Jurkat, Clone E6-1 (cell line): ENCODE measurements at regions not wholly inside any gene's neighbourhood (a gene's known extent, or its start where the extent isn't known, plus 50 kb on each side); places are given as distances from the start of the nearest gene placed in this dataset.

Experiments used
- DNase-seq: peaks from one replicate; pipeline ENCODE4 v3.0.0-alpha.2; 2011; ENCODE audit warnings: low read depth, low spot score
- H3K4me3 ChIP-seq: 2 replicates; pipeline ENCODE4 v1.5.1; 2011; ENCODE audit warnings: mild to moderate bottlenecking, low read length, control low read depth, moderate library complexity

DNA sequence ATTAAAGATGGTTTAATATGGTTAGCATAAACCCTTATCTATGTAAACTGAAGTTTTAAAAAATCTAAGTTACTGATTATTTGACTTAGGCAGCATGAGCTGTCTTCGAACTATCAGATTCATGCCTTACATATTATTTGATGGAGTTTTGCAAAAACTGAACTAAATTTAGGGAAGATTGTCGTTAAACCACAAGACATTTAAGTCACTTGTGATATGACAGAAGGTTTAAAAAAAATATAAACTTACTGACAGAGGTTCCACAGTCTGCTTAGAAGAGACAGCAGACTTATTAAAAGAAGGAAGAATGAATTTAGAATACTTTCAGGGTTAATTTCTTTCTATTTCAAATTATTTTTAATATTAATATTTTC is 110.9 kb upstream of the FRY start:
- H3K4me3 ChIP-seq: no peak overlapping the region
- no peak for DNase-seq

DNA sequence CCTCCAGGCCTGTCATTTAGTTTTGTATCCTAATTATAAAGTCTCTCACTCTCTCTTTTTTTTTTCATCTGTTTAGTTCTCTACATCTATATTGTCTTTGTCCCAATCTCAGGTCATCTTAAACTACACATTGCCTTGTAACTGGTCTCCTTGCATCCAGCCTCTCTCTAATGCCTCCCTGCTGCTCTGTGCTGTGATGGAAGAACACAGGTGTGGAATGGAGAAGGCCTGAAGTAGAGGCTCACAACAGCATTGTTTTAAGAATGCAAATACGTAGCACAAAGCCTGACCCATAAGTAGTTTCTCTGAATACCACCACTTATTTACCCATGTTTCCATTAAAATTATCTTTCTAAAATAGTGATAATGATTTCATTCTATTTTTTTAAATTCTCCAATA is 108.8 kb upstream of the FRY start:
- no peak for DNase-seq
- no peak overlapping the region for H3K4me3 ChIP-seq

DNA sequence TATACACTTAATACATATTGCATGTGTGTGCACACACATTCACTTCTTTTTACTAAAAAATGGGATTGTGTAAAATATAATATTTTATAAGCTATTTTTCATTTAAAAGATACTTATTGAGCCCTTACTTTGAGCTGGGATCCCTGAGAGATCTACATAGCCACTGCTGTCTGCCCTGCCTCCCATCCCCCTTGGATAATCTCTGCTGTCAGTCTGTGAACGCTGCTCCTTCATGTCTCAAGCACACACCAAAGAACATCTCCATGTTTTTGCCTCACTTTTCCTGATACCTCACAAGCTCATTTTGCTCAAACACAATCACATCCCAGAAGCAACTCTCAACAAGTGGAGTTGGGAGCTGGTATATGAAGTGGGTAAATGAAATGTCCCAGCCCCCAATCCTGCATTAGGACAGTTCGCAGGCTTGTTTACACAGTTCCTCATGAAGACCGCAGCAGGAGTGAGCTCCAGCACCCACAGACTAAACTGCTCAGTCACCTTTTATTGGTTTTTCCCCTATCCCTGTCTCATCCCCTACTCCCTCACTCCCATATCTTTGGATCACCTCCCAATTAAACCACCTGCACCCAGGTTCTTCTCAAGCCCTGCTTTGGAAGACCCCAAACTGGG is 108.3 kb upstream of the FRY start:
- no peak overlapping the region for H3K4me3 ChIP-seq
- DNase-seq: no peak

DNA sequence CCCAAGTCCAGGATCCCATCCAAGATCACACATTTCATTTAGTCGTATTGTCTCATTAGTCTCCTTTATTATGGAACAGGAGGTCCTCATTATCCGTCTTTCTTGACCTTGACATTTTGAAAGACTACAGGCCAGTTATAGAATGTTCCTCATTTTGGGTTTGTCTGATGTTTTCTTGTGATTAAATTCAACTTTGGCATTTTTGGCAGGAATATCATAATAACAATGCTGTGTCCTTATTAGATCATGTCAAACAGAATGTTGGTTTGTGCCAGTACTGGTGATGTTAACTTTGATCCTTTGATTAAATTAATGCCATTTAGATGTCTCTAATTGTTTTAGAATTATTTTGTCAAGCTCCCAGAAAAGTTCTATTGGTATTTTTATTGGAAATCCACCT is 106.5 kb upstream of the FRY start:
- DNase-seq: no peak
- H3K4me3 ChIP-seq: no peak overlapping the region

DNA sequence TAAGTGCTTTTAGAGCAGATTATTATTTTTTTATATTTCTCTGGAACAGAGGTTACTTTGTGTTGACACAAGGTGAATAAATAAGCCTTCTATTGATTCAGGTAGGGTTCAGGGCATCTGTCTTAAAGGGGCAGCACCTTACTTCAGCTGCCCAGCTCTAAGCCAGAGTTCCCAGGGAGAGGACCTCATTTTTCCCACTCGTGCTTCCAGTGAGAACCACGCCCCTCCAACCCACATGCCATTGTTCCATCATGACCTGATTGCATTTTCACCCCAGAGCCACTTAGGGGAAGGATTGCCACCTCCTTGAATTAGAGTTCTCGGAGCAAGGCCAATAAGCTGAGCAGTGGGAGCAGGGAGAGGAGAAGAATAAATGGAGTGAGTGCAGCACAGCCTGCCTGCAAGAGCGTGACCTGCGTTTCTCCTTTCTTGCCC is 104.3 kb upstream of the FRY start:
- no peak overlapping the region for H3K4me3 ChIP-seq
- DNase-seq: no peak

DNA sequence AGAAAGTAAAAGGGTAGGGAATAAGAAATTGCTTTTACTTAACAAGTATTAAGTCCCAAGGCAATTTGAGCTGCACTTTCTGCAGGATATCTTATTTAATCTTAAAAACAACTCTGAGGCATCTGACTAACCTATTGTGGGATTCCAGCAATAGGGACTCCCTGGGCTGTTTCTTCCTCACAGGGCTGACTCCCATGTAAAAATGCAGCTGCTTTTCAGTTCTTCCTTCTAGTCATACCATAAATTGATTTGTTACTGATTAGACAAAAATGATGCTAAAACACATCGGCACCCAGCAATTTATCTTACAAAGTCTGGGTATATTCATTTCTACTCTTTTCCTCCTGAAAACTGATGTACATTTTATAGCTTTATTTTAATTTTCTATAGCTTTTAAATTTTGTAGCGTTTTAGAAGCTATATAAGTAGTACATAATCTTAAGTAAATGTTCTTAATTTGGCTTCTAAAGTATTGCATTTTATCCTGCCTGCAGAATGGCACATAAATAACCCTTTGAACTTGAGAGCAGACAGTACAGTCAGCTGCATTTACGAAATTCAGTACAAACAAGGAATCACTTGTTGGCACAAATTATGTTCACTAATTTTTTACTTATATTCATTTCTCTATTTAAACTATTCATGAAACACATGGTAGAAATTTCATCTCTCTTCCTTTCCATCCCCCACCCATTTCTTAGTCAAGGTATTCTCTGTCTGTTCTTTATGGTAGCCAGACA is 102.4 kb upstream of the FRY start:
- DNase-seq: no peak
- no peak overlapping the region for H3K4me3 ChIP-seq

DNA sequence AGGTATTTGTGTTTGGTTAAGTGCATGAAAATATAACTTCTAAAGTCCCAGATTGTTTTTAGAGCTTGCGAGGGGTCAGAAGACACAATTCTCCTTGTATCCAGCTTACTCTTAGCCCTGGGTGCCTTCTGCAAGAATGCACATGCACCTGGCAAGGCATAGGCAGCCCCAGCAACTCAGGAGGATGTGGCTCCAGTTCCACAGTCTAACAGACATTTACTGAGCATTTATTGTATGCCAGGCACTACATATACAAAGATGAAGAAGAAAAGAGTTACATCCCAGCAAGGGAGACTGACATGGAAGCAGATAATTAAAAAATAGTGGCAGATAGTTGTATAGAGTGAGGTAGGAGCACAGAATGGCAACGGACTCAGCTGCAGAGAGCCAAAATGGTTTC is 101.1 kb upstream of the FRY start:
- no peak overlapping the region for H3K4me3 ChIP-seq
- peak; percentile 22 for DNase-seq

DNA sequence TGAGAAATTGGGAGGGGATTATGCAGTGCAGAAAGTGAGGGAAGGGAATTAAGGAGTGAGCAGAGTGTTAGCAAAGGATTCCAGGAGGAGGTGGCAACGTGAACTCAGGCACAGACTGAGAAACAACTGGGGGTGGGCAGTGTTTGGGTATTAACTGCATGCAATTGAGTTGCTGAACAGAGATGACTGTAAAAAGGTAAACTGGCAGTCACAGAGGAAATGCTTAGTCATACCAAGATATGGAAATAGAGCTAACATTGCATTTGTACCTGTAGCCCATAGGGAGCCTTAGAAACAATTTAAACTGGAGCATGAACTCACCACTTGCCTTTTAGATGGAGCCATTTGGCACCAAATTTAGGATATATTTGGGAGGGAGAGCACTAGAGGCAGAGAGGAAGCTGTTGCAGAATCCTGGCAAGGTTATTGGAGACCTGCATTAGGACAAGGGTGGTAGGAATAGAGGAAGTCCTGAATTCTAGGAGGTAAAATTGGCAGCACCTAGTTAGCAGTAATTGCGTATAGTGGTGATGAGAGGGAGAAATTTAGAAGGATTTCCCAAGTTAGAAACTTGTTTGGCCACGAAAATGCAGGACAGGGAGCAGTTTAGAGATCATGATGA is 100.6 kb upstream of the FRY start:
- DNase-seq: no peak

DNA sequence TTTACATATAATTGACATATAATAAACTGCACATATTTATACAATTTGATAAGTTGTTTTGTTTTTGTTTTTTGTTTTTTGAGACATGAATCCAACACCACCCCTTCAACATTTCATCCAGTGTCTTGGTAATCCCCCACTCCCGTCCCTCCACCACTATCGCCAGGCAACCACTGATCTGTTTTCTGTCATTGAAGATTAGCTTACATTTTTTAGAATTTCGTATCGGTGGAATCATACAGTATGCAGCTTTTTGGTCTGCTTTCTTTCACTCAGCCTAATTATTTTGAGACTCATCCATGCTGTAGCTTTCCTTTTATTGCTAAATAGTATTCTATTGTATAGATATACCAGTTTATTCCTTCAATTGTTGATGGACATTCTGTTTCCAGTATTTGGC is 94.1 kb upstream of the FRY start:
- no peak for DNase-seq
- H3K4me3 ChIP-seq: no peak overlapping the region

More for the DNA sequence above, 100.6 kb upstream of the FRY start:
- no peak overlapping the region for H3K4me3 ChIP-seq

DNA sequence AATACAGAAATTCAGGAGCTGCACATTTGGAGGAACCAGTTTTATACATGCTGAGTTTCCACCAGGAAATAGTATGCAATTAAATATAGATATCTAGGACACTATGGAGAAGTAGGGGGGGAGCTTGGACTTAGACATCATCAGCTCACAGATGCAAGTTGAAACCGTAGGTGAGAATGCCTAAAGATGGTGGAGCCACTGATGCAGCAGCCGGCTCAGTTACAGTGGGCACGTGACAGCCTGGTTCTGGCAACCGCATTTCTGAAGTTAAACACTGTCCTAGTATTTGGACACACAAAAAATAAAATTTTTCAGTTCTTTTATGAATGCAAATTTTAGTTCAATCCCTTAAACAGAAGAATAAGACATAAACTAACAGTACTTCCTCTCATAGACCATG is 91.5 kb upstream of the FRY start:
- H3K4me3 ChIP-seq: no peak overlapping the region
- no peak for DNase-seq

DNA sequence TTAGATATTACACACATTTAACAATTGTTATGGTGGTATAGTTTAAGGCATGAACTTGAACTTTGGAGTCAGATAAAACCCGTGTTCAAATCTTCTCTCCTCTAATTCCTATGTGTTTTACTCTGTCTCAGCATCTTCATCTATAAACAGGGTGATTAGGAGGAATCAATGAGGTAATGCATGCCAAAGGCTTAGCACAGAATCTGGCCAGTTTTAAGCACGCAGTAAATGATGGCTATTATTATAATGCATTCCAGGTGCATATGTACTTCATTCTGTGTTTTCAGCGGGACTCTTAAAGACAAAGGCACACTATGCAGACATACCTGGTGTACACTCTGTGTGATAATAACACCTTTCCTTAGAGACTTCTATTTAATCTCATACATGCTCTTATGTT is 88.0 kb upstream of the FRY start:
- H3K4me3 ChIP-seq: no peak overlapping the region
- DNase-seq: no peak

DNA sequence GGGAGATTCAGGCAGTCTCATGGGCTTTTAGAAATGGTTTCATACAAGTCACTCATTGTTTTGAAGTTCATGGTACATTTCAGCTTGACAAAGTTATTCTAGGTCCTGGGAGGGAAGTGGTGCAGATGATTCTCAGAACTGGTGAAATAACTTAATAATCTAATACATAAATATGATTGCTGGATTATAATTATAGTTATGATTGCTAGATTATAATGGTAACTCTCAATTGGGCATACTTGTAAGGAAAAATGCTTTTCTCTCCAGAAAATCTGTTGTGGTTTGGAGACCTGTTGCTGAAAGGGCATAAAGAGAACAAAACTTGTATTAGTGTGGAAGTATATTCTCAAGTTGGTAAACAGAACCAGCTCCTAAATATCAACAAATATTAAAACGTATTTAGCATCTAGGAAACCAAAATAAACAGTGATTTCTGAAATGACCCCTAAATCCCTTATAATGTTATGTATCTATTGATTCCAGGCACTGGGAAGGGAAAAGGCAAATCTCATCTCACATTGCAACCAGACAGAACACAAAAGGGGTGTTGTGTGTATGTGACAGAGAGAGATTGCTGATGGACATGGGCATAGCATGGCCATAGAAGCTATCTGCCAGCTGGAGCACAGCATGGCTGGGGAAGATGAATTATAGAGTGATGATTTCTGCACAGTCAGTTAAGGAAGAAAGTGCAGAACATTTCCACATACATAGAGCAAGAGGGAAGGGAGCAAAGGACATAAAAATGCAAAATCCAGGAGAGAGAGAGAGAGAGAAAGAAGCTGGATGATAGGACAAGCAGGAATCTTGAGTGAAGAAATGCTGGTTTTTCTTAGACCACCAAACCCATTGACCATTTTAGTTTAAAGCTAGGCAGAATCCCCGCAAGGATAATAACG is 87.1 kb upstream of the FRY start:
- H3K4me3 ChIP-seq: no peak overlapping the region
- DNase-seq: no peak

DNA sequence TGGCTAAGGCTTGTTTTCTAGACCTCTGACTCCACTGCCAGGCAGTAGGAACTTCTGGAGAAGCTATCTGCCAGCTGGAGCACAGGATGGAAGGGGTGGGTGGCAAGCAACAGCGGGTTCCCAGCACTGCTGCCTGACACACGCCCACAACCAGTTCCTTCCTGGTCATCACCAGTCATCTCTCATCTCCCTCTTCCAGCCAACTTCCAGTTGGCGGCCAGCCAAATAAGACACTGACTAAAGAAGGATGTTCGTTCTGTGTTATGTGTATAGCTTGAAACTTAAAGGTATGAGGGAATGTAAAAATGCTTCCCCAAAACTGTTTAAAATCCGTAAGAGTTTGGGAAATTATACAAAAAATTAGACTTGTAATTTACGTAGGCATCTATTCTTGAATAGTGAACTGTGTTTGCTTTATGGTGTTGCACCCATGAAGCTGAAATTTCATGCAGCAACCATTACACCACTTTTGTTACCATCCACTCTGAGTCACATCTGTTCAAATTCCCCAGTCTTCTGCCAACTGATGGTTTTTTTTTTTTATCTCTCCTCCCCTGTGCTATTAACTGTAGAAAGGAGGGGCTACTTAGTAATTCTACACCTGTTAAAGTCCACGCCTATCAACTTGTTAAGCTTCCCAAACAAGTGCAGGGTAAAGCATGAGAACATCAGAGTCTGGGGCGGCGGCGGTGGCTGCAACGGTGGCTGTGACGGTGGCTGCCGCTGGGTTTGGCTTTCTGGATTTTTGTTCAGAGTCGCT is 86.2 kb upstream of the FRY start:
- DNase-seq: no peak
- no peak overlapping the region for H3K4me3 ChIP-seq

DNA sequence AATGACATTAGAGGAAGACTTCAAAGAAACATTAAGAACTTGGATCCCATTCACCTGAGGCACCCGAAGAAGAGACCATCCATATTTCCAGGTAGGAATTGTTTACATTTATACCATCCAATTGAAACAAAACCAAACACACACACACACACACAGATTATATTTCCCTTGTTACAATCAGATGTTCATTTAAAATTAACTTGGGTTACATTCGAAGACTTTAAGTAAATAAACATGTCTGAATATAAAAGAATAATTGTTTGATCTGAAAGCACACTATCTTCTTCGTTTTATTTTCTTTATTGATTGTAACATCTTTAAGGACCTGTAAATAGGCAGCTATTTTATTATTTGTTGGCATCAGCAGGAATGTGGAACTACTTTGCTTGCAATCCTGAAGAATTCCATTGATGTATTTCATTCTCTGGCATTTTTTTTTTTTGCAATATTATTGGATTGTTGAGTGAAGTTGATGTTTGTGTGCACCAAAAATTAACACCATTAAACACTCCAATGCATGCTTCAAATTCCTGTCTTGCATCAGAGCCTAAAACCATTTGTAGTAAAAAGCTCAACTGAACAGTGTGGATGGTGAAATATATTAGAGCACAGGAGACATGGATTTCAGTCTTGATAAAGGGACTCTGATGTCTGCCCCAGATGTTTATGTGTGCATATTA is 85.3 kb upstream of the FRY start:
- no peak overlapping the region for H3K4me3 ChIP-seq
- no peak for DNase-seq

DNA sequence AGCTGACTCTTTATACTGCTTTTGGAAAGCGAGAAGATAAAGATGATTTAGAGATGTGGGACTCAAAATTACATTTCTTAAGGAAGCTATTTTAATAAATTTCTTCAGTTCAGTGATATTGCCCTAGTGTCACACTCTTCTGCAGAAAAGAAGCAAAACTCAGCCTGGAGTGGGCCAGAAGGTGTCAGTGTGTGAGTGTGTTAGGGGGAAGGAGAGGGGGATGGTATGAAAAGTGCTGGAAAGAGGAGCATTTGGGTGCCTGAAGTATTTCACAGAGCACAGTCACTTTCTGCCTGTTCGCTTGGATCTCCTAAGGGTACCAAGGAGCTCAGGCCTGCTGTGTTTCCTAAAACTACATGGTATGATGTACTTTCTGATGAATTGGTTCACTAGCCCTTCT is 84.5 kb upstream of the FRY start:
- DNase-seq: no peak

DNA sequence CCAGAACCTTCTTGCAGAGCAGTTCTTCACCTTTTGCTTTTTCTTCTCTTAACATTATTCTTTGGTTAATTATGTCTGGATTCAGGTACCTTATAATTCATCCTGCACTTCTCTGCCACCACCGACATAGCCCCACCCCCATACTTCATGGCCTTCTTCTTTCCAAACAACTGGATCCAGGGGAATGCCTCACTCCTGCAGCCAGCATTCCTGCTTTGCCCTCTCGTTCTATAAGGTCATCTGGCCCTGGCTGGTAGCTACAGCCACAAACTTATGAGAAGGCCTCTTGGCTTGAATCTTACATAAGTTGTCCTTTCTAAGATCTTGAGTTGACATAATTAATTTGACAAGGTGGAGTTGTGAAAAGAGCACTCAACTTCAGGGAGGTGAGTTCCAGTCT is 84.1 kb upstream of the FRY start:
- no peak for DNase-seq
- no peak overlapping the region for H3K4me3 ChIP-seq

More for the DNA sequence above, 84.5 kb upstream of the FRY start:
- H3K4me3 ChIP-seq: no peak overlapping the region

DNA sequence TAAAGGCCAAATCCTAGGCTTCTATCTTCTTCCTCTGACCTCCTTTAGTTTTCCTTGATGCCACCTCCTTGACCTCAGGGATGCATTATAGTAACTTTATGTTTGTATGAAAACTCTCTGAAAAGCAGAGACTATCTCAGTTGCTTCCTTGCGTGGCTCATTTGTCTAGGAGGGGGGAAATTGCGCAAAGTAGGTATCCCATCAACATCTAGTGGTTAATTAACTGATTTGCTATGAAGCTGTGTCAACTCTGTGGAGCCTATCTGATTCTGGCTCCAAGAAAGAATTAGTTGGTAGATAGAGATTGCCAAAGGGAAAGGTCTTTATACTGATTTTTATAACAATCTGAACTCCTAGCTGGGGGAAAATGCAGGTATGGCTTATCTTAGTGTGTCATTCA is 82.1 kb upstream of the FRY start:
- DNase-seq: no peak
- H3K4me3 ChIP-seq: no peak overlapping the region

DNA sequence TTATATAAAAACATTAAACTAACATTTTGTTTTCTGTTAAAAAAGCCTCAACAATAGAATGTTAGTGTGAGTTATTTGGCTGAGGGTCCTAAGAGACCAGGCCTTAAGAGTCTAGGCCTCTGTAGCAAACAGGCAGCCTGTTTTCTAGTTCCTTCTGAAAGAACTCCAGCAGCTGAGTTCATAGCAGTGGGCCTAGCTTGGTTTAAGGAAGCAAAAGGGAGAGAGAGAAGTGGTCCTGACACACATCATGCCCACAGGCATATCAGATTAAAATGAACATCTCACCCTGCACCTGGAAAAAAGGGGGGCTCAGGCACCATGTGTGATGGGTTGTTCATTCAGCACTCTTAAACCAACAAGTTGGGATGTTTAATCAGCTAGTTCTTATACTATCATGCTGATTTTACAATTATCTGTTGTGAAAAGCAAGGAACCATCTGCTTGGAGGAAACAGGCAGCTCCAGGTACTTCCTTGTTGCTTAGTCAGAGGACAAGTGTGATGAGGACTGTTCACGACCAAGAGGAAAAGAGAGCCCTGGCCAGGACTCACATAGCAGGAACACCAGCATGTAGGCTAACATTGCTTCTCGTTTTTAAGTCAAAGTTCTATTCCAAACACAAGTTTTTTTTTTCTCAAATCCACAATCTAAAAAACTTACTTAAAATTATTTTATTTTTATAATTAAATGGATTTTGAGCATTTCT is 81.3 kb upstream of the FRY start:
- H3K4me3 ChIP-seq: no peak overlapping the region
- DNase-seq: no peak
